ENCODE measurements at regions not wholly inside any gene's neighbourhood (a gene's known extent, or its start where the extent isn't known, plus 50 kb on each side); places are given as distances from the start of the nearest gene placed in this dataset.

GRCh38 chr3:116647996-116648395, 61.6 kb upstream of the TUSC7 start:
- Mint-ChIP-seq H3K4me3 (no peak overlapping the region), H3K27me3 (no peaks in the 10 kb centered on the region), H3K4me1 (ENCODE audit: low read depth) (no peaks in the 10 kb centered on the region), H3K36me3 (ENCODE audit: low read depth) (no peaks in the 10 kb centered on the region), H3K9me3 (peaks cover 3% of the 10 kb centered on the region), H3K27ac (no peak overlapping the region)
- ChIA-PET POLR2A (no interaction called here), CTCF (no interaction called here)
- DNase-seq (no peak), ATAC-seq (no peak)
- TF ChIP-seq CTCF (IDR thresholded peaks at IDR 0.05), result no peak
- intact Hi-C loops (cut with micrococcal nuclease), result no loop called here

Measured in activated CD8-positive, alpha-beta T cell treated with anti-CD3 and anti-CD28 coated beads for 36 hours (primary cell).